ENCODE measurements at regions not wholly inside any gene's neighbourhood (a gene's known extent, or its start where the extent isn't known, plus 50 kb on each side); places are given as distances from the start of the nearest gene placed in this dataset.

- Histone ChIP-seq H3K9ac (ENCODE audit: low read length) (no peak overlapping the region), H3K36me3 (replicated peaks; ENCODE audit: low read depth, low read length) (no peaks in the 10 kb centered on the region), H3K4me3 (ENCODE audit: low read length) (no peak overlapping the region), H3K4me2 (ENCODE audit: low read length) (no peak overlapping the region), H2AFZ (ENCODE audit: low read depth, low read length) (peak overlapping the region; percentile 0; the same call in 1 of the 2 replicates), H4K20me1 (ENCODE audit: insufficient read depth, low read length) (no peaks in the 10 kb centered on the region), H3K9me3 (ENCODE audit: insufficient read depth, low read length) (no peaks in the 10 kb centered on the region), H3K27me3 (ENCODE audit: low read depth, low read length) (no peaks in the 10 kb centered on the region), H3K27ac (ENCODE audit: low read length) (no peak overlapping the region), H3K79me2 (ENCODE audit: low read length) (no peaks in the 10 kb centered on the region), H3K4me1 (ENCODE audit: low read length) (no peaks in the 10 kb centered on the region; the same call in 1 of the 2 replicates)
- no peak for TF ChIP-seq EZH2phosphoT487 (IDR thresholded peaks at IDR 0.05; ENCODE audit: low read depth)
- TF ChIP-seq, protein P1, sequence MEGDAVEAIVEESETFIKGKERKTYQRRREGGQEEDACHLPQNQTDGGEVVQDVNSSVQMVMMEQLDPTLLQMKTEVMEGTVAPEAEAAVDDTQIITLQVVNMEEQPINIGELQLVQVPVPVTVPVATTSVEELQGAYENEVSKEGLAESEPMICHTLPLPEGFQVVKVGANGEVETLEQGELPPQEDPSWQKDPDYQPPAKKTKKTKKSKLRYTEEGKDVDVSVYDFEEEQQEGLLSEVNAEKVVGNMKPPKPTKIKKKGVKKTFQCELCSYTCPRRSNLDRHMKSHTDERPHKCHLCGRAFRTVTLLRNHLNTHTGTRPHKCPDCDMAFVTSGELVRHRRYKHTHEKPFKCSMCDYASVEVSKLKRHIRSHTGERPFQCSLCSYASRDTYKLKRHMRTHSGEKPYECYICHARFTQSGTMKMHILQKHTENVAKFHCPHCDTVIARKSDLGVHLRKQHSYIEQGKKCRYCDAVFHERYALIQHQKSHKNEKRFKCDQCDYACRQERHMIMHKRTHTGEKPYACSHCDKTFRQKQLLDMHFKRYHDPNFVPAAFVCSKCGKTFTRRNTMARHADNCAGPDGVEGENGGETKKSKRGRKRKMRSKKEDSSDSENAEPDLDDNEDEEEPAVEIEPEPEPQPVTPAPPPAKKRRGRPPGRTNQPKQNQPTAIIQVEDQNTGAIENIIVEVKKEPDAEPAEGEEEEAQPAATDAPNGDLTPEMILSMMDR (IDR thresholded peaks at IDR 0.05; ENCODE audit: low read depth, low read length): no peak
Observed at GRCh38 chr18:68482815-68483214, 232.1 kb downstream of the TMX3 start.

DNA sequence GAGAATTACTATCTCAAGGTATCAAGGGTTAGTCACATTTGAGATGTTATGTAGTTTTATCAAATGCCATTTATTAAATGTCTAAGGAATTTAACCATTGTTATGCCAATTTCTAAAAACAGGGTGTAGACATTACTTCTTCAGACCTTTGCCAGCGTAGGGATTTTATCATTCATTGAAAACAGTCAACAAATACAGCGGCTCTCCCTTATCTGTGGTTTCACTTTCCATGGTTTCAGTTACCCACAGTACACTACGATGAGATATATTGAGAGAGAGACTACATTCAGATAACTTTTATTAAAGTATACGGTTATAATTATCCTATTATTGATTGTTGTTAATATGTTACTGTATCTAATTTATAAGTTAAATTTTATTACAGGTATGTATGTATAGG is 234.7 kb downstream of the TMX3 start:
- no peak overlapping the region; the same call in 1 of the 2 replicates for H3K4me2 ChIP-seq (ENCODE audit: low read length)
- H2AFZ ChIP-seq (ENCODE audit: low read depth, low read length): no peak overlapping the region
- TF ChIP-seq, protein P1 (IDR thresholded peaks at IDR 0.05; ENCODE audit: low read depth, low read length): no peak
- TF ChIP-seq EZH2phosphoT487 (IDR thresholded peaks at IDR 0.05; ENCODE audit: low read depth): no peak
- H3K79me2 ChIP-seq (ENCODE audit: low read length): no peaks in the 10 kb centered on the region
- no peaks in the 10 kb centered on the region for H3K9me3 ChIP-seq (ENCODE audit: insufficient read depth, low read length)
- H3K27ac ChIP-seq (ENCODE audit: low read length): no peak overlapping the region
- no peak overlapping the region for H3K4me3 ChIP-seq (ENCODE audit: low read length)
- H3K9ac ChIP-seq (ENCODE audit: low read length): no peak overlapping the region
- no peaks in the 10 kb centered on the region; the same call in 1 of the 2 replicates for H3K4me1 ChIP-seq (ENCODE audit: low read length)
- no peaks in the 10 kb centered on the region for H3K27me3 ChIP-seq (ENCODE audit: low read depth, low read length)
- no peaks in the 10 kb centered on the region for H4K20me1 ChIP-seq (ENCODE audit: insufficient read depth, low read length)
- no peaks in the 10 kb centered on the region for H3K36me3 ChIP-seq (replicated peaks; ENCODE audit: low read depth, low read length)

DNA sequence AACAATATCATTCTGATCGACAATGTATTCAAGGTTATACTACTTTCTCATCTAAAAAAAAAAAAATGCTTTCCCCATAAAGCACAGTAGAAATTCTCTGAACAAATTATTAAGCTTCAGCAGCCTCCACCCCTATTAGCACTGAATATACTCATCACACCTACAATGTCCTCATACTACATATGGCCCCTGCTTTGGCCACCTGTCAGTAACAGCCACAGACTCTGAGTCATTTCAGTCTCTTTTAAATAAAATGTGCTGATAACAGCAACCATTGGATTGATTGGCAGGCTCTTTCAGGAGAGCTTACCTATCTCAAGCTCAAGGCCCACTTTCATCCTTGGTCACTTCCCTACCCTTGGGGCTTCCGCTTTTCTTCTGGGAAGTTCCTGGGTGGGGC is 236.7 kb downstream of the TMX3 start:
- H3K9ac ChIP-seq (ENCODE audit: low read length): no peak overlapping the region
- no peaks in the 10 kb centered on the region for H3K79me2 ChIP-seq (ENCODE audit: low read length)
- TF ChIP-seq, protein P1 (IDR thresholded peaks at IDR 0.05; ENCODE audit: low read depth, low read length): no peak
- TF ChIP-seq EZH2phosphoT487 (IDR thresholded peaks at IDR 0.05; ENCODE audit: low read depth): no peak
- no peak overlapping the region for H2AFZ ChIP-seq (ENCODE audit: low read depth, low read length)
- H3K4me3 ChIP-seq (ENCODE audit: low read length): no peak overlapping the region
- no peaks in the 10 kb centered on the region for H3K27me3 ChIP-seq (ENCODE audit: low read depth, low read length)
- no peaks in the 10 kb centered on the region for H4K20me1 ChIP-seq (ENCODE audit: insufficient read depth, low read length)
- no peaks in the 10 kb centered on the region for H3K36me3 ChIP-seq (replicated peaks; ENCODE audit: low read depth, low read length)
- H3K4me2 ChIP-seq (ENCODE audit: low read length): no peak overlapping the region
- H3K9me3 ChIP-seq (ENCODE audit: insufficient read depth, low read length): no peaks in the 10 kb centered on the region
- no peaks in the 10 kb centered on the region; the same call in 1 of the 2 replicates for H3K4me1 ChIP-seq (ENCODE audit: low read length)
- H3K27ac ChIP-seq (ENCODE audit: low read length): no peak overlapping the region

DNA sequence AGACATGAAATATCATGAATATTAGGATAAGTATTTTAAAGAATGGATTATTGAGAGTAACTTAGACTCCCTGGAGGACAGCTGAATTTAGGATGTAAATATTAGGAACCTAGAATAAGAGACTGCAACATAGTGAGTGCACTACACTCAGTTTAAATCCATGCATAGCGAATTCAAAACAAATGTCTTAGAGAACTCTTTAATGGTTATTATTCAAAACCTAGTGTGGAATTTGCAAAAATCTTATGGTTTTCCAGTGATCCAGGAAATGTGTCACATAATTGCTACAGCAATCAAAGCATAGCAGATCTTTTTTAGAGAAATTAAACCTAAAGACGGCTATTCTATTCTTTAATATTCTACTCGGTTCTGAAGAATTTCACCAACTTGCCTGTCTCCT is 239.0 kb downstream of the TMX3 start:
- Histone ChIP-seq H3K4me3 (ENCODE audit: low read length) (no peak overlapping the region), H3K4me2 (ENCODE audit: low read length) (no peak overlapping the region), H3K4me1 (ENCODE audit: low read length) (no peaks in the 10 kb centered on the region), H3K27me3 (ENCODE audit: low read depth, low read length) (no peaks in the 10 kb centered on the region), H3K36me3 (replicated peaks; ENCODE audit: low read depth, low read length) (no peaks in the 10 kb centered on the region), H2AFZ (ENCODE audit: low read depth, low read length) (no peak overlapping the region), H3K9me3 (ENCODE audit: insufficient read depth, low read length) (no peaks in the 10 kb centered on the region), H3K27ac (ENCODE audit: low read length) (no peak overlapping the region), H4K20me1 (ENCODE audit: insufficient read depth, low read length) (no peaks in the 10 kb centered on the region), H3K79me2 (ENCODE audit: low read length) (no peaks in the 10 kb centered on the region), H3K9ac (ENCODE audit: low read length) (no peak overlapping the region)
- TF ChIP-seq, protein P1 (IDR thresholded peaks at IDR 0.05; ENCODE audit: low read depth, low read length): no peak
- TF ChIP-seq EZH2phosphoT487 (IDR thresholded peaks at IDR 0.05; ENCODE audit: low read depth): no peak

Data from OCI-LY3 (cell line).